Myocyte (in vitro differentiated cells): ENCODE measurements at regions not wholly inside any gene's neighbourhood (a gene's known extent, or its start where the extent isn't known, plus 50 kb on each side); places are given as distances from the start of the nearest gene placed in this dataset.
"Not testable (repeated sequence)": the region's sequence is repeated elsewhere in the genome, so short reads cannot be mapped to it uniquely, and the experiment has no call there.

Experiments
- DNase-seq: peaks from one replicate; pipeline ENCODE4 v3.0.0-alpha.2; 2012; ENCODE audit warnings: low read depth

- no peak for DNase-seq
Measured at GRCh38 chr10:52477305-52477704, 163.2 kb downstream of the DKK1 start.

DNA sequence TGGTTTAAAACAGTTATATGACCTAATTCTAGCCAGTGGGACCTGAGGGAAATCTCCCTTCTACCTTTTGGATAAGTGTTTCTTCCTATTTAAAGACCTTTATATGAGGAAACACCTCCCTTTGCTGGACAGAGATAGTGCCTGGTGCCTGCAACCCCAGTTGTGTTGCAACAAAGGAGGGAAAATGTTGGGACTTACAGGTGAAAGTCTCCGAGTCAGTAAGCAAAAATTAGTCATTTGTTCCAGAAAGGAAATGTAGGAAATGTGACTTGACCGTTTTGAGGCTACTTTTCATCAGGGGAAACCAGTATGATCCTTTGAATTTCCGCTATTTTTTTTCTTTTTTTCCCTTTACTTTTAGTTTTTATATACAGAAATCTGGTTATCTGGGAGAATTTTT is 165.5 kb downstream of the DKK1 start:
- DNase-seq: no peak

- DNase-seq: no peak
Measured at GRCh38 chr10:52481986-52482555, 168.0 kb downstream of the DKK1 start.

DNA sequence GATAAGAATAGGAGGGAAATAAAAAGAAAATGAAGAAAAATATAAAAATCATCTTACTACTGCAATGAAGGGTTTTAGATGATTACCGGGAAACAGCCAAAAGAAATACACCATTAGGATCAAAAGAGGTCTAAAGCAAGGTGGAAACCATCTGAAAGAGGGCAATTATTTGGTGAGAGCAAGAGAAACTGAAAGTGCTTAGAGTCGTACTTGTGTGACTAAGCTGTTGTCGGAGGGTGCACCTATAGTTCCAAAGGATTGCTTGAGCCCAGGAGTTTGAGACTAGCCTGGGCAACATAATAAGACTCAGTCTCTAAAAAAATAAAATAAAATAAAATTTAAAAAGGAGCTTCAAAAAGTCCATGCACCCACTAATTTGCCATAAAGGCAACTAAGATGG is 169.5 kb downstream of the DKK1 start:
- DNase-seq: no peak

GRCh38 chr10:52484206-52485065 is 170.4 kb downstream of the DKK1 start:
- DNase-seq: no peak

DNA sequence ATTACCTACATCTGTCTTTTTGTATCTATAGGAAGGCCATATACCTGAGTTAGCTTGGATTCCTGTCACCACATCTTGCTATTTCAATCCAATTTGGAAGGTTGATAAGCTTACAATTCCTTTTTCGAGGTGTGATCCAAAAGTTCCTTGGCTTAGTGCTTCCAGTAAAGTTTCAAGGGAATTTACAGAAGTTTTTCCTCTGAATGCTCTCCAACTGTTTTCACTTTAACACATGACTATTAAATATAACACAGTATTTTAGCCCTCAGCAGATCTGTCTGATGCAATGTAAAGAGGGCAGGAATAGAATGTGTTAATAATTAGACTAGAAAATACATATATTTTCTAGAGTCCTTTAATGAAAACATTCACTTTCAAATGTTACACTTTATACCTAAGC is 171.4 kb downstream of the DKK1 start:
- no peak for DNase-seq

GRCh38 chr10:52486840-52487611 is 172.9 kb downstream of the DKK1 start:
- DNase-seq: peak; percentile 91

- peak; percentile 76 for DNase-seq
Measured at GRCh38 chr10:52488606-52489485, 174.8 kb downstream of the DKK1 start.

- peak; percentile 30 for DNase-seq
Measured at GRCh38 chr10:52491246-52491995, 177.3 kb downstream of the DKK1 start.

- DNase-seq: no peak
Measured at GRCh38 chr10:52499281-52499680, 185.2 kb downstream of the DKK1 start.

GRCh38 chr10:52500476-52500875 is 186.4 kb downstream of the DKK1 start:
- no peak for DNase-seq

DNA sequence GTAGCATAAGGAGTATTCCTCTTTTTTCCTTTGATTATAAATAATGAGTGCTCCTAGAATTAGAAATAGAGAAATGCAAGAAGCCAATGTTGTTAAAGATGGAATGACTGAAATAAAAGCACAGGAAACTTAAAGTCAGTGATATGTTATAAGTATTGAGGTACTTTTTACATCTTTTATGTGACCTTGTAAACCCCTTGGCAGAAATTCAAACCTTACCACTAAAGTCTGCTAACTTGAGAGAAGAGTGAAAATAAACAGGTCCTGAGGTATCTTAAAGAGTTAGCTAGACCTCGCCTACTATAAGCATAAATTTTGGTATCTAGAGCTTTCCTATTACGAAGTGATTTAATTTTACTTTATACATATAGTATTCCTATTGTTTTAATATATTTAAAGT is 188.2 kb downstream of the DKK1 start:
- DNase-seq: no peak

GRCh38 chr10:52505341-52505740 is 191.3 kb downstream of the DKK1 start:
- DNase-seq: not testable (repeated sequence)

GRCh38 chr10:52514481-52514880 is 200.4 kb downstream of the DKK1 start:
- no peak for DNase-seq

GRCh38 chr10:52517012-52517411 is 202.9 kb downstream of the DKK1 start:
- peak; percentile 26 for DNase-seq

GRCh38 chr10:52523696-52524095 is 209.6 kb downstream of the DKK1 start:
- DNase-seq: no peak

- DNase-seq: peak; percentile 37
Measured at GRCh38 chr10:52525761-52526160, 211.7 kb downstream of the DKK1 start.

GRCh38 chr10:52526251-52526823 is 212.3 kb downstream of the DKK1 start:
- no peak for DNase-seq

- no peak for DNase-seq
Measured at GRCh38 chr10:52532650-52533290, 218.7 kb downstream of the DKK1 start.

GRCh38 chr10:52533986-52534385 is 219.9 kb downstream of the DKK1 start:
- no peak for DNase-seq
